ENCODE measurements at regions not wholly inside any gene's neighbourhood (a gene's known extent, or its start where the extent isn't known, plus 50 kb on each side); places are given as distances from the start of the nearest gene placed in this dataset.
"Not testable (repeated sequence)": the region's sequence is repeated elsewhere in the genome, so short reads cannot be mapped to it uniquely, and the experiment has no call there.

DNA sequence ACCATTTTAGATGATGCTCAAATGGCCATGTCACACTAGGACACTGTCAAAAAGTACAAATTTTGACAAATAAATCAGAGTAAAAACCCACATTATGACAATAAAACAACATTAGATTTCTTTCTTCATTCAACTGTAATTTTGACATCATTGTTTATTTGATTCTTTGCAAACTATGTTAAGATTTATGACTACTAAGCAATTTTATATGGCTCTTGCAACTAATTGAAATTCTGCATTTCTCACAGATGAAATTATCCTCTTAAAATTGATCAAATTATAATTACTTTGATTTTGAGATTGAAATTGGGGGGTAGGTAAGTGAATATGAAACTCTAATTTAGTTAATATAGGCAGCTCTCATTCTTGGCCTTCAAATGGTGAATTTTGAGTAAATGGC lies 59.8 kb downstream of the ATOH1 start:
- H3K9me3 ChIP-seq (ENCODE audit: control insufficient read depth, insufficient read depth, low read length): no peaks in the 10 kb centered on the region
- H3K4me1 ChIP-seq (ENCODE audit: insufficient read depth, low read length): no peaks in the 10 kb centered on the region
- H3K36me3 ChIP-seq (ENCODE audit: insufficient read depth, low read length): no peaks in the 10 kb centered on the region
- H3K9ac ChIP-seq (ENCODE audit: low read depth, low read length): no peak overlapping the region

DNA sequence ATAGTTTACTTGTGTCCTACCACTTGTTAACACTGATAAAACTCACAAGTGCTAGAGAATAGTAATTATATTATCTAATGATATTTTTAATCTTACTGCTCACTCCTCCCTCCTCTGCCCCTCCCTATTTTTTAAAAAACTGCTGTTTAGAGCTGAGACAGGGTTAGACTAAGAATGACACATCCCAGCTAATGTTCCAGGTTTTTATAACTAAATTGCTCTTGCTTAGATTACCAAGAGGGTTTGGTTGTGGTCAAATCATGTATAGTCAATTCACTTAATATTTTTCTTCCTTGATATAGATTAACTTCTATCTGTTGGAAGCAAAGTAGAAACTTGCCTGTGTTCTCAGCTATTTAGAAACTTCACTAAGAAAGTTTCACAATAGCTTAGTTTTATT lies 60.2 kb downstream of the ATOH1 start:
- H3K4me1 ChIP-seq (ENCODE audit: insufficient read depth, low read length): no peaks in the 10 kb centered on the region
- H3K9ac ChIP-seq (ENCODE audit: low read depth, low read length): no peak overlapping the region
- no peaks in the 10 kb centered on the region for H3K36me3 ChIP-seq (ENCODE audit: insufficient read depth, low read length)
- no peaks in the 10 kb centered on the region for H3K9me3 ChIP-seq (ENCODE audit: control insufficient read depth, insufficient read depth, low read length)

GRCh38 chr4:93891244-93891643 lies 62.7 kb downstream of the ATOH1 start:
- Histone ChIP-seq H3K9me3 (ENCODE audit: control insufficient read depth, insufficient read depth, low read length) (no peaks in the 10 kb centered on the region), H3K9ac (ENCODE audit: low read depth, low read length) (no peak overlapping the region), H3K36me3 (ENCODE audit: insufficient read depth, low read length) (no peaks in the 10 kb centered on the region), H3K4me1 (ENCODE audit: insufficient read depth, low read length) (no peaks in the 10 kb centered on the region)

- Histone ChIP-seq H3K4me1 (ENCODE audit: insufficient read depth, low read length) (no peaks in the 10 kb centered on the region), H3K9me3 (ENCODE audit: control insufficient read depth, insufficient read depth, low read length) (no peaks in the 10 kb centered on the region), H3K9ac (ENCODE audit: low read depth, low read length) (no peak overlapping the region), H3K36me3 (ENCODE audit: insufficient read depth, low read length) (no peaks in the 10 kb centered on the region)
Observed at GRCh38 chr4:93894995-93895394, 66.4 kb downstream of the ATOH1 start.

GRCh38 chr4:93896516-93896915 lies 68.0 kb downstream of the ATOH1 start:
- H3K9me3 ChIP-seq (ENCODE audit: control insufficient read depth, insufficient read depth, low read length): no peaks in the 10 kb centered on the region
- no peak overlapping the region for H3K9ac ChIP-seq (ENCODE audit: low read depth, low read length)
- H3K4me1 ChIP-seq (ENCODE audit: insufficient read depth, low read length): no peaks in the 10 kb centered on the region
- no peaks in the 10 kb centered on the region for H3K36me3 ChIP-seq (ENCODE audit: insufficient read depth, low read length)

- H3K4me1 ChIP-seq (ENCODE audit: insufficient read depth, low read length): no peaks in the 10 kb centered on the region
- H3K9ac ChIP-seq (ENCODE audit: low read depth, low read length): no peak overlapping the region
- H3K36me3 ChIP-seq (ENCODE audit: insufficient read depth, low read length): no peaks in the 10 kb centered on the region
- no peaks in the 10 kb centered on the region for H3K9me3 ChIP-seq (ENCODE audit: control insufficient read depth, insufficient read depth, low read length)
Observed at GRCh38 chr4:93897559-93897958, 69.0 kb downstream of the ATOH1 start.

DNA sequence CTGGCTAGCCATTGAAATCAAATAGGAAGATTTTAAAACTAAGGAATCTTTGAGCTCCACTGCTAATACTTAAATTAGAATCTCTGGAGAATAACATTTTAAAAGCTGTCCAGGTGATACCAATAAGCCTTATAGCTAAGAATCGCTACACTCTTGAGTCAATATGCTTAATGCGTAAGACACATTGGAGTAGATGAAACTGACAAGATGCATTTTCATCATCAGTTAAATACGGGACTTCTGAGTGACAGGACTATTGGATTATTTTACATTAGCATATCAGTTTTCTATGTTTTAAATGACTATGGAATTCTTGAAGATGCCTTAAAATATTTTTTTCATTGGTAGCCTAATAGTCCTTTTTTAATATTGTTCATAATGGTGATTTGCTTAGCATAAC lies 80.2 kb downstream of the ATOH1 start:
- no peak overlapping the region for H3K9ac ChIP-seq (ENCODE audit: low read depth, low read length)
- no peaks in the 10 kb centered on the region for H3K9me3 ChIP-seq (ENCODE audit: control insufficient read depth, insufficient read depth, low read length)
- no peaks in the 10 kb centered on the region for H3K4me1 ChIP-seq (ENCODE audit: insufficient read depth, low read length)
- no peaks in the 10 kb centered on the region for H3K36me3 ChIP-seq (ENCODE audit: insufficient read depth, low read length)

DNA sequence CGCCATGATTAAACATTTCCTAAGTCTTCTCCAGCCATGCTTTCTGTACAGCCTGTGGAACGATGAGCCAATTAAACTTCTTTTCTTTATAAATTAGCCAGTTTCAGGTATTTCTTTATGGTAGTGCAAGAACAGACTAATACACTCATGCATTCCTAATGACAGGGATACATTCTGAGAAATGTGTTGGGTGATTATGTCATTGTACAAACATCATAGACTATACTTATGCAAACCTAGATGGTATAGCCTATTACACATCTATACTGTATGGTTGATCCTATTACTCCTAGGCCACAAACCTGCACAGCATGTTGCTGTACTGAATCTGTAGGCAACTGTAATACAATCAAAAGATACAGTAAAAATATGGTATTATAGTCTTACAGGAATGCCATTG lies 83.1 kb downstream of the ATOH1 start:
- Histone ChIP-seq H3K36me3 (ENCODE audit: insufficient read depth, low read length) (no peaks in the 10 kb centered on the region), H3K9ac (ENCODE audit: low read depth, low read length) (no peak overlapping the region), H3K4me1 (ENCODE audit: insufficient read depth, low read length) (no peaks in the 10 kb centered on the region), H3K9me3 (ENCODE audit: control insufficient read depth, insufficient read depth, low read length) (no peaks in the 10 kb centered on the region)

DNA sequence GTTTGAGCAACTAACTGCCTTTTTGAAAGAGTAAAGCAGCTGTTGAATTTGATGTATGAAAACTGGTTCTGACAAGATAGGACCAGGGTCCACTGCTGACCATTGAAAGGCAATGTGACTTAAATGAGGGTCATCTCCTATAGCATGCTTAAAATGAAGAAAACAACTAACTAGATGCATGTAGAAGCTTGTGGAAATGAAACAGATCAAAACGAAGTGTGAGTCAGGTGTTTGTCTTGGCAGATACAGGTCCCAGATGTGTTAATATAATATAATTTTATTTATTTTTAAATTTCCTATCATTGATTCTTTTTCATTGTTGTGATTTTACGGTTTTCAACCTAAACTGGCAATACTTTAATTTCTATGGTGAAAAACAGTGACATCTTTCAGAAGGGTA lies 83.6 kb downstream of the ATOH1 start:
- Histone ChIP-seq H3K4me1 (ENCODE audit: insufficient read depth, low read length) (no peaks in the 10 kb centered on the region), H3K36me3 (ENCODE audit: insufficient read depth, low read length) (no peaks in the 10 kb centered on the region), H3K9ac (ENCODE audit: low read depth, low read length) (no peak overlapping the region), H3K9me3 (ENCODE audit: control insufficient read depth, insufficient read depth, low read length) (no peaks in the 10 kb centered on the region)

DNA sequence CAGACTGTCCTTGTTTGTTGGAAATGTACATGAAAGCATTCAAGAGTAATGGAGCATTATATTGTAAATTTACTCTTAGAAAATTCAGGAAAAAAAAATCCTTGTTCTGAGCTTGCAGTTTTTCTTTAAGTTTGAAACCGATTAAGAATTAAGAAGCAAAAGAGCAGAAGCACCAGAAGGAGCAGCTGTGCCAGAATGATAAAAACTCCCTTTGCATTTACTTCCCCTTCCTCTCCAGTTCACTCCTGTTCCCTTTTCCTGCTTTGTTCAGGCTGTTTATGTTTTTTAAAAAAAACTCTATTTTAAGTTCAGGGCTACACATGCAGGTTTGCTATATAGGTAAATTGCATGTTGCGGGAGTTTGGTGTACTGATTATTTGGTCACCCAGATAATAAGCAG lies 90.3 kb downstream of the ATOH1 start:
- Histone ChIP-seq H3K9me3 (ENCODE audit: control insufficient read depth, insufficient read depth, low read length) (no peaks in the 10 kb centered on the region), H3K36me3 (ENCODE audit: insufficient read depth, low read length) (no peaks in the 10 kb centered on the region), H3K4me1 (ENCODE audit: insufficient read depth, low read length) (no peaks in the 10 kb centered on the region), H3K9ac (ENCODE audit: low read depth, low read length) (no peak overlapping the region)

- H3K4me1 ChIP-seq (ENCODE audit: insufficient read depth, low read length); H3K36me3 ChIP-seq (ENCODE audit: insufficient read depth, low read length); H3K9ac ChIP-seq (ENCODE audit: low read depth, low read length); H3K9me3 ChIP-seq (ENCODE audit: control insufficient read depth, insufficient read depth, low read length): not testable (repeated sequence)
Observed at GRCh38 chr4:93923570-93923969, 95.0 kb downstream of the ATOH1 start.

- Histone ChIP-seq H3K4me1 (ENCODE audit: insufficient read depth, low read length) (peaks cover 5% of the 10 kb centered on the region; the same call in 1 of the 2 replicates), H3K9ac (ENCODE audit: low read depth, low read length) (no peak overlapping the region), H3K9me3 (ENCODE audit: control insufficient read depth, insufficient read depth, low read length) (no peaks in the 10 kb centered on the region), H3K36me3 (ENCODE audit: insufficient read depth, low read length) (no peaks in the 10 kb centered on the region)
Observed at GRCh38 chr4:93947286-93947685, 118.7 kb downstream of the ATOH1 start.

- H3K36me3 ChIP-seq (ENCODE audit: insufficient read depth, low read length); H3K9ac ChIP-seq (ENCODE audit: low read depth, low read length); H3K4me1 ChIP-seq (ENCODE audit: insufficient read depth, low read length): not testable (repeated sequence)
Observed at GRCh38 chr4:93950239-93950638, 121.7 kb downstream of the ATOH1 start.

GRCh38 chr4:93957186-93957585 lies 128.6 kb downstream of the ATOH1 start:
- Histone ChIP-seq H3K36me3 (ENCODE audit: insufficient read depth, low read length) (no peaks in the 10 kb centered on the region), H3K9ac (ENCODE audit: low read depth, low read length) (no peak overlapping the region), H3K9me3 (ENCODE audit: control insufficient read depth, insufficient read depth, low read length) (peaks cover 8% of the 10 kb centered on the region; the same call in 1 of the 2 replicates), H3K4me1 (ENCODE audit: insufficient read depth, low read length) (peaks cover 4% of the 10 kb centered on the region; the same call in 1 of the 2 replicates)

More at GRCh38 chr4:93950239-93950638, 121.7 kb downstream of the ATOH1 start:
- H3K9me3 ChIP-seq (ENCODE audit: control insufficient read depth, insufficient read depth, low read length): not testable (repeated sequence)

GRCh38 chr4:93960450-93960849 lies 131.9 kb downstream of the ATOH1 start:
- Histone ChIP-seq H3K36me3 (ENCODE audit: insufficient read depth, low read length) (no peaks in the 10 kb centered on the region; the same call in 1 of the 2 replicates), H3K4me1 (ENCODE audit: insufficient read depth, low read length) (peaks cover 4% of the 10 kb centered on the region; the same call in 1 of the 2 replicates), H3K9me3 (ENCODE audit: control insufficient read depth, insufficient read depth, low read length) (peaks cover 2% of the 10 kb centered on the region; the same call in 1 of the 2 replicates), H3K9ac (ENCODE audit: low read depth, low read length) (no peak overlapping the region)

DNA sequence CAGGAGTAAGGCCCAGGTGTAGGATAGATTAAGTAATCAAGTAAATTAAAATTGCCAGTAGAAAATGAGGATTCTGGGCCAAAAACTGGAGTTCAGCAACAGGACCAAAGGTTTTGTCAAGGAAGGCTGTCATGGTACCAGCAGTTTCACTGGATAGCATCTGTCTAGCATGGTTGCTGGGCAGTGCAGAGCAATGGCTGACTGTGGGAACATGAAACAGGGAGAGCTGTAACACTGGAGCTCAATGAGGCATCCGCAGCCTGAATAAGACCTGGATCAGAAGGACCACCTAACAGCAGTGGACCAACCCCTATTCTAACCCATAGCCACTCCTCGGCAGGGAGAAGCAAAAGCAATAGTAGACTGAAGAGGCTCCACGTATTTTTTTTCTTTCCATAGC lies 132.4 kb downstream of the ATOH1 start:
- no peak overlapping the region for H3K9ac ChIP-seq (ENCODE audit: low read depth, low read length)
- no peaks in the 10 kb centered on the region; the same call in 1 of the 2 replicates for H3K36me3 ChIP-seq (ENCODE audit: insufficient read depth, low read length)
- H3K9me3 ChIP-seq (ENCODE audit: control insufficient read depth, insufficient read depth, low read length): no peaks in the 10 kb centered on the region

More for the DNA sequence above, 132.4 kb downstream of the ATOH1 start:
- H3K4me1 ChIP-seq (ENCODE audit: insufficient read depth, low read length): peaks cover 4% of the 10 kb centered on the region; the same call in 1 of the 2 replicates
